SK-N-SH treated with all-trans-retinoic acid at 6 μM for 48 hours (cell line): ENCODE measurements at regions not wholly inside any gene's neighbourhood (a gene's known extent, or its start where the extent isn't known, plus 50 kb on each side); places are given as distances from the start of the nearest gene placed in this dataset.
A peak's percentile ranks its signal among the peaks of the same experiment; 100 is the strongest.

Source experiments
- ATAC-seq: fragments of 200-7000 bp; cut with Tn5 transposase; 3 replicates; pipeline ENCODE4 v1.9.1; 2020; ENCODE audit warnings: mild to moderate bottlenecking, moderate library complexity
- ARNTL ChIP-seq: fragments of 450-650 bp; formaldehyde crosslinking; IDR thresholded peaks from 2 replicates; pipeline ENCODE4 v1.5.0; 2020; ENCODE audit warnings: low read depth, mild to moderate bottlenecking, moderate library complexity, borderline replicate concordance
- BACH2 ChIP-seq: fragments of 250-450 bp; sonication (Bioruptor Pico); IDR thresholded peaks from 2 replicates; pipeline ENCODE4 v1.9.0; 2021; ENCODE audit warnings: mild to moderate bottlenecking, borderline replicate concordance
- CREB5 ChIP-seq: fragments of 250-450 bp; sonication (Bioruptor Pico); IDR thresholded peaks from 2 replicates; pipeline ENCODE4 v1.5.1; 2020; ENCODE audit warnings: low read depth, mild to moderate bottlenecking, moderate library complexity
- CSDC2 ChIP-seq: fragments of 250-450 bp; sonication (Bioruptor Pico); IDR thresholded peaks from 2 replicates; pipeline ENCODE4 v1.5.0; 2020; ENCODE audit warnings: mild to moderate bottlenecking, moderate library complexity
- CSRNP3 ChIP-seq: fragments of 250-450 bp; sonication (Bioruptor Pico); IDR thresholded peaks from 2 replicates; pipeline ENCODE4 v1.5.1; 2021; ENCODE audit warnings: mild to moderate bottlenecking, moderate library complexity
- ESRRG ChIP-seq: fragments of 250-450 bp; sonication (Bioruptor Pico); IDR thresholded peaks from 2 replicates; pipeline ENCODE4 v1.6.1; 2021; ENCODE audit warnings: mild to moderate bottlenecking
- GLIS3 ChIP-seq: fragments of 250-450 bp; sonication (Bioruptor Pico); IDR thresholded peaks from 2 replicates; pipeline ENCODE4 v1.5.0; 2020; ENCODE audit warnings: mild to moderate bottlenecking, moderate library complexity
- ISL1 ChIP-seq: fragments of 250-450 bp; sonication (Bioruptor Pico); IDR thresholded peaks from 2 replicates; pipeline ENCODE4 v2.1.2; 2022; ENCODE audit warnings: mild to moderate bottlenecking, moderate library complexity
- OSR1 ChIP-seq: fragments of 250-450 bp; sonication (Bioruptor Pico); IDR thresholded peaks from 2 replicates; pipeline ENCODE4 v1.8.0; 2022; ENCODE audit warnings: moderate library complexity, mild to moderate bottlenecking, inconsistent platforms
- PATZ1 ChIP-seq: fragments of 250-450 bp; sonication (Bioruptor Pico); IDR thresholded peaks from 2 replicates; pipeline ENCODE4 v1.8.0; 2020; ENCODE audit warnings: mild to moderate bottlenecking, moderate library complexity, borderline replicate concordance
- PPARA ChIP-seq: fragments of 250-450 bp; sonication (Bioruptor Pico); IDR thresholded peaks from 2 replicates; pipeline ENCODE4 v1.5.0; 2020; ENCODE audit warnings: mild to moderate bottlenecking, borderline replicate concordance
- RARB ChIP-seq: fragments of 250-450 bp; sonication (Bioruptor Pico); IDR thresholded peaks from 2 replicates; pipeline ENCODE4 v1.8.0; 2021; ENCODE audit warnings: mild to moderate bottlenecking, moderate library complexity
- SNAI2 ChIP-seq: fragments of 250-450 bp; sonication (Bioruptor Pico); IDR thresholded peaks from 2 replicates; pipeline ENCODE4 v1.5.0; 2020; ENCODE audit warnings: mild to moderate bottlenecking, moderate library complexity
- TCF4 ChIP-seq: fragments of 250-450 bp; sonication (Bioruptor Pico); IDR thresholded peaks from 2 replicates; pipeline ENCODE4 v1.8.0; 2021; ENCODE audit warnings: mild to moderate bottlenecking, moderate library complexity, borderline replicate concordance
- TSHZ2 ChIP-seq: fragments of 250-450 bp; sonication (Bioruptor Pico); IDR thresholded peaks from 2 replicates; pipeline ENCODE4 v1.5.0; 2020; ENCODE audit warnings: mild to moderate bottlenecking, moderate library complexity
- ZC3H10 ChIP-seq: fragments of 250-450 bp; sonication (Bioruptor Pico); IDR thresholded peaks from 2 replicates; pipeline ENCODE4 v1.5.1; 2021; ENCODE audit warnings: mild to moderate bottlenecking, moderate library complexity
- ZFP3 ChIP-seq: fragments of 250-450 bp; sonication (Bioruptor Pico); IDR thresholded peaks from 2 replicates; pipeline ENCODE4 v1.5.0; 2020; ENCODE audit warnings: mild to moderate bottlenecking, moderate library complexity
- ZFP30 ChIP-seq: fragments of 450-650 bp; formaldehyde crosslinking; IDR thresholded peaks from 2 replicates; pipeline ENCODE4 v1.5.0; 2022; ENCODE audit warnings: mild to moderate bottlenecking, moderate library complexity
- ZNF565 ChIP-seq: fragments of 450-650 bp; formaldehyde crosslinking; conservative IDR thresholded peaks from 2 replicates; pipeline ENCODE4 v1.5.0; 2020; ENCODE audit warnings: low read depth, mild to moderate bottlenecking, moderate library complexity
- ZNF70 ChIP-seq: fragments of 450-650 bp; formaldehyde crosslinking; IDR thresholded peaks from 2 replicates; pipeline ENCODE4 v1.5.0; 2020; ENCODE audit warnings: mild to moderate bottlenecking, moderate library complexity
- ZNF8 ChIP-seq: fragments of 450-650 bp; formaldehyde crosslinking; IDR thresholded peaks from 2 replicates; pipeline ENCODE4 v1.5.0; 2020; ENCODE audit warnings: mild to moderate bottlenecking, moderate library complexity

- no peak for ATAC-seq
- TF ChIP-seq TSHZ2 (CRISPR knock-in tag) (no peak), RARB (no peak), OSR1 (CRISPR knock-in tag) (no peak), ZFP30 (CRISPR knock-in tag) (no peak), ISL1 (no peak), ZNF565 (no peak), BACH2 (CRISPR knock-in tag) (no peak), CSRNP3 (CRISPR knock-in tag) (no peak), ZFP3 (CRISPR knock-in tag) (no peak), SNAI2 (no peak), CREB5 (CRISPR knock-in tag) (no peak), ZNF8 (no peak)
- TF ChIP-seq, all 23 proteins: peak for 0
Measured at GRCh38 chr11:105298174-105298573, 158.6 kb upstream of the CARD18 start.

GRCh38 chr11:105297463-105297862 is 157.9 kb upstream of the CARD18 start:
- no peak for TF ChIP-seq ZC3H10 (CRISPR knock-in tag)
- TF ChIP-seq ZNF8 = no peak
- TF ChIP-seq PPARA = no peak
- TF ChIP-seq OSR1 (CRISPR knock-in tag) = no peak
- no peak for TF ChIP-seq SNAI2
- no peak for TF ChIP-seq ZFP30 (CRISPR knock-in tag)
- TF ChIP-seq CSRNP3 (CRISPR knock-in tag) = no peak
- TF ChIP-seq ZFP3 (CRISPR knock-in tag) = no peak
- TF ChIP-seq RARB = no peak
- no peak for TF ChIP-seq ARNTL (CRISPR knock-in tag)
- no peak for TF ChIP-seq ESRRG (CRISPR knock-in tag)
- TF ChIP-seq TSHZ2 (CRISPR knock-in tag) = no peak
- TF ChIP-seq TCF4 = no peak
- no peak for TF ChIP-seq CREB5 (CRISPR knock-in tag)
- TF ChIP-seq CSDC2 (CRISPR knock-in tag) = no peak
- TF ChIP-seq ZNF70 (CRISPR knock-in tag) = no peak
- TF ChIP-seq ZNF565 = no peak
- no peak for TF ChIP-seq GLIS3
- TF ChIP-seq BACH2 (CRISPR knock-in tag) = no peak
- no peak for TF ChIP-seq PATZ1 (CRISPR knock-in tag)
- TF ChIP-seq, all 23 proteins: peak for 0
- peak; percentile 36; the same call in 1 of the 3 replicates for ATAC-seq
